Neuron (in vitro differentiated cells): ENCODE measurements at regions not wholly inside any gene's neighbourhood (a gene's known extent, or its start where the extent isn't known, plus 50 kb on each side); places are given as distances from the start of the nearest gene placed in this dataset.
"Not testable (repeated sequence)": the region's sequence is repeated elsewhere in the genome, so short reads cannot be mapped to it uniquely, and the experiment has no call there.

Experiments used
- H2AFZ ChIP-seq: one replicate; pipeline ENCODE4 v1.6.1; 2013; ENCODE audit warnings: low read depth, mild to moderate bottlenecking, inconsistent platforms, low read length, moderate library complexity
- H3K27me3 ChIP-seq: one replicate; pipeline ENCODE4 v1.6.1; 2013; ENCODE audit warnings: low read length; ENCODE audit not compliant: insufficient read depth
- H3K36me3 ChIP-seq: one replicate; pipeline ENCODE4 v1.6.1; 2013; ENCODE audit warnings: low read length; ENCODE audit not compliant: insufficient read depth
- H3K4me1 ChIP-seq: one replicate; pipeline ENCODE4 v1.6.1; 2013; ENCODE audit warnings: low read length; ENCODE audit not compliant: insufficient read depth
- H3K4me3 ChIP-seq: 2 replicates; pipeline ENCODE4 v1.5.1; 2013; ENCODE audit warnings: mild to moderate bottlenecking, low read length, moderate library complexity
- H3K9me3 ChIP-seq: one replicate; pipeline ENCODE4 v1.6.1; 2013; ENCODE audit warnings: low read length

DNA sequence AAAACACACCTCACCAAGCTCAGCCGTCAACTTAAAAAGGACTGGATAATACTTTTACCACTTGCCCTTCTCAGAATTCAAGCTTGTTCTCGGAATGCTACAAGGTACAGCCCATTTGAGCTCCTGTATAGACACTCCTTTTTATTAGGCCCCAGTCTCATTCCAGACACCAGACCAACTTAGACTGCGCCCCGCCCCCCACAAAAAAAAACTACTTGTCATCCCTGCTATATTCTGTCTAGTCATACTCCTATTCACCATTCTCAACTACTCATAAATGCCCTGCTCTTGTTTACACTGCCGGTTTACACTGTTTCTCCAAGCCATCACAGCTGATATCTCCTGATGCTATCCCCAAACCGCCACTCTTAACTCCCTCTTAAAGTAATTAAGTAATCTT is 1220.5 kb downstream of the OTOL1 start:
- H3K4me3 ChIP-seq, H3K4me1 ChIP-seq, H2AFZ ChIP-seq, H3K9me3 ChIP-seq, H3K36me3 ChIP-seq, H3K27me3 ChIP-seq: not testable (repeated sequence)

DNA sequence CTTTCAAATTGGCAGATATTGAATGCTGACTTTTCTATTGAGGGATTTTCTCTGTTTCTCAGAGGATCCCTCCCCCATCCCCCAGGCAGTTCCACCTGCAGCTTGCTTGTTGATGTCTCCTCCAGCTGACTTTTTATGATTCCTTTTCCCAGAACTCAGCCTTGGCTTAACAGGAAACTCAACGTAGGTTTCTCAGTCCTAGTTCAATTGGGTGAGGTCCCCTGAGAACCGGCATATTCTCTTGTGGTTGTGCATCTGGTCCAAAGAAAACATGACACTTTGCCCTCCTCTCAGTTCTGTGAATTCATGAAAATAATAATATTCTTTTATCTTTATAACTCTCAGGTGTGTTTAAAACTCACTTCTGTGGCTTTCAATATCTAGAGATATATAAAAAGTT is 1222.1 kb downstream of the OTOL1 start:
- H3K9me3 ChIP-seq: no peaks in the 10 kb centered on the region
- no peak overlapping the region for H3K4me3 ChIP-seq
- H3K4me1 ChIP-seq: peaks cover 8% of the 10 kb centered on the region
- no peaks in the 10 kb centered on the region for H3K36me3 ChIP-seq
- H2AFZ ChIP-seq: no peak overlapping the region
- H3K27me3 ChIP-seq: no peaks in the 10 kb centered on the region

DNA sequence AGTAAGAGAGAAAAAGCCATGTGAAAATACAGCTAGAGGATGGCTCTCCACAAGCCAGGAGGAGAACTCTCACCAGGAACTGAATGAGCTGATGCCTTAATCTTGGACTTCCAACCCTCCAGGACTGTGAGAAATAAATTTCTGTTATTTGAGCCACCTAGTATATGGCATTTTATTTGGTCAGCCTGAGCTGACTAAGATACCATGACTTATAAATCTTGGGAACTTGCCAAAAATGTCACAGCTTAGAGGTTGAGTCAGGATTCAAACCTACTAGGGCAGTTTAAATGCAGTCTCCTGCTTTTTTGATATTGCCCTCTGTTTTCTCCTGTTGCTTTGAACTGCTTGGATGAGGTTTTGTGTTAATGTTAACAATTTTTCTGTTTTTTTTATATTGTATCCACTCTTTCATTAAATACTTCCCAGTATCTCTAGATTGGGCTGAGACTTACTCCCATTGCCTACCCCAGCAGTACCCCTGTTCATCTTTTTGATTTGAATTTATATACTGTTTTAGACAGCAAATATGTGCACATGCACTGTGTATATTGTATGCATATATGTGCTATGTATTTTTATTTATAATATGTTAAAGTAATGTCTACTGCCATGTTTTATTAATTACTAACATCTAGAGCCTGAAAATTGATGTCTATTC is 1223.2 kb downstream of the OTOL1 start:
- H3K36me3 ChIP-seq: no peaks in the 10 kb centered on the region
- no peaks in the 10 kb centered on the region for H3K9me3 ChIP-seq
- H3K27me3 ChIP-seq: no peaks in the 10 kb centered on the region
- no peak overlapping the region for H2AFZ ChIP-seq
- H3K4me1 ChIP-seq: peaks cover 8% of the 10 kb centered on the region
- H3K4me3 ChIP-seq: no peak overlapping the region

DNA sequence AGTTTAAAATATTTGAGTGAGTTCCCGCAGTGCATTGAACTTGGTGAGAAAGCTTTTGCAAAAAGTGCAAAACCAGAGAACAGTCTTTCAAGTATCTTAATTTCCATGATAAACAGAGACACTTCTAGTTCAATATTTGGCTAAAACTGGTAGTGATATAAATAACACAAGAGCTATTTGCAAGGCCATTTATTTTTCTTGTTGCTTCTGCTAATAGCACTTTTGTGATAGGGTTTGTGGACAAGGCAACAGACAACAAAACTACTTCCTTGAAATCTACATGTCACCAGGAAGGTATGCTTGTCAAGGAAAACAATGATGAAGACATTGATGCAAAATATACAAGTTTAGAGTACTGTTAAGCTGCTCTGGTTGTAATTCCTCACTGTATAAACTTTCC is 1225.1 kb downstream of the OTOL1 start:
- Histone ChIP-seq H2AFZ (peak overlapping the region; percentile 22), H3K4me1 (peaks cover 8% of the 10 kb centered on the region), H3K27me3 (no peaks in the 10 kb centered on the region), H3K4me3 (no peak overlapping the region), H3K36me3 (no peaks in the 10 kb centered on the region), H3K9me3 (no peaks in the 10 kb centered on the region)

DNA sequence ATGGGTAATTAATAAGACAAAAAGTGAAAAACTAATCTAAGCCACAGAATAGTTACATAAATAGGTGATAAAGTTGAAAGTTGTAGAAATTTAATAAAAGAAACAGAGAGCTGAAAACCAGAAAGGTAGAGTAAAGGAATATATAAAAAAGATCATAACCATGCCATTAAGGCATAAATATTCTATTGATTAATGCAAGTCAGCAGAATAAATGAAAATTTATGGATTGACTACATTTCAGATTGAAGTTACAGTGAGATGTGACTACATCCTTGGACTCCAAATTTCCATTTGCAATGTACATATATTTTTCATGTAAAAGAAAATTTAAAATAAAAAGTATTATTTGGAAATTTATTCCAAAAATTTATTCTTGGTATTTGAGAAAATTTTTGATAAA is 1225.7 kb downstream of the OTOL1 start:
- no peaks in the 10 kb centered on the region for H3K36me3 ChIP-seq
- H3K4me3 ChIP-seq: no peak overlapping the region
- H3K4me1 ChIP-seq: peaks cover 8% of the 10 kb centered on the region
- H3K27me3 ChIP-seq: no peaks in the 10 kb centered on the region
- no peak overlapping the region for H2AFZ ChIP-seq
- H3K9me3 ChIP-seq: no peaks in the 10 kb centered on the region

DNA sequence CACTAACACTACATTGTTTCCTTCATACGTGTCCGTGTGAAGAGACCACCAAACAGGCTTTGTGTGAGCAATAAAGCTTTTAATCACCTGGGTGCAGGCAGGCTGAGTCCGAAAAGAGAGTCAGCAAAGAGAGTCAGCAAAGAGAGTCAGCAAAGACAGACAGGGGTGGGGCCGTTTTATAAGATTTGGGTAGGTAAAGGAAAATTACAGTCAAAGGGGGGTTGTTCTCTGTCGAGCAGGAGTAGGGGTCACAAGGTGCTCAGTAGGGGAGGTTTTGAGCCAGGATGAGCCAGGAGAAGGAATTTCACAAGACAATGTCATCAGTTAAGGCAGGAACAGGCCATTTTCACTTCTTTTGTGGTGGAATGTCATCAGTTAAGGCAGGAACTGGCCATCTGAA is 1226.2 kb downstream of the OTOL1 start:
- not testable (repeated sequence) for H3K36me3 ChIP-seq, H3K27me3 ChIP-seq, H2AFZ ChIP-seq, H3K4me1 ChIP-seq, H3K4me3 ChIP-seq, H3K9me3 ChIP-seq

DNA sequence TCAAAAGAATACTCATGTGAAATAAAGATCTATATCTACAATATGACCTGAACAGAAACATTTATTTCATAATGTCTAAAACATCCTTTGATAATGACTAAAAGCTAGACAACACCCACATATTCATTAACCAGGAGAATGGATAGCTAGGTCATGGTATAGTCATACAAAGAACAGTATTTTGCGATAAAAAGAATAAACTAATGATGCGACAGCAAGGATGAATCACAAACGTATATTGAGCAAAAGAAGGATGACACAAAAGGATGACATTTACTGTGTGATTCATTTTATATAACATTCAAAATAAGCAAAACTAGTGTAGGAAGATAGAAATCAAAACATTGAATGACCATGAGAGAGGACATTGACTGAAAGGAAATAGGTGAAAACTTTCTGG is 1233.1 kb downstream of the OTOL1 start:
- no peaks in the 10 kb centered on the region for H3K4me1 ChIP-seq
- no peak overlapping the region for H3K4me3 ChIP-seq
- H3K36me3 ChIP-seq: no peaks in the 10 kb centered on the region
- H2AFZ ChIP-seq: no peak overlapping the region
- H3K9me3 ChIP-seq: no peaks in the 10 kb centered on the region
- no peaks in the 10 kb centered on the region for H3K27me3 ChIP-seq

DNA sequence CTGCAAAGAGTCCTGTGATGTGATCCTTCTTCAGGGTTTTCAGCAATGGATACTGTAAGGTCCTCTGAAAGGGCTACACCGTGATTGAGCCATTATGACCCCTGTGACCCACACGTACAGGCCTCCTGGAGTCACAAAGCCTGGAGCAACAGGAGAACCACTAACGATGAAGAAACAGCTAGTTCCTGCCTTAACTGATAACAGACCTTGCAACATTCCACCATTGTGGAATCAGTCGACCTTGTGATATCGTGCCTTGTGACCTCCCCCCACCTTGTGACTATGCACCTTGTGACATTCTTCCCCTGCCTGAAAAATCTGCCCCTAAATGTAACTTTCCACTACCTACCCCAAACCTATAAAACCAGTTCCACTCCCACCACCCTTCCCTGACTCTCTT is 1235.4 kb downstream of the OTOL1 start:
- H2AFZ ChIP-seq, H3K9me3 ChIP-seq, H3K36me3 ChIP-seq, H3K4me1 ChIP-seq, H3K4me3 ChIP-seq, H3K27me3 ChIP-seq: not testable (repeated sequence)

DNA sequence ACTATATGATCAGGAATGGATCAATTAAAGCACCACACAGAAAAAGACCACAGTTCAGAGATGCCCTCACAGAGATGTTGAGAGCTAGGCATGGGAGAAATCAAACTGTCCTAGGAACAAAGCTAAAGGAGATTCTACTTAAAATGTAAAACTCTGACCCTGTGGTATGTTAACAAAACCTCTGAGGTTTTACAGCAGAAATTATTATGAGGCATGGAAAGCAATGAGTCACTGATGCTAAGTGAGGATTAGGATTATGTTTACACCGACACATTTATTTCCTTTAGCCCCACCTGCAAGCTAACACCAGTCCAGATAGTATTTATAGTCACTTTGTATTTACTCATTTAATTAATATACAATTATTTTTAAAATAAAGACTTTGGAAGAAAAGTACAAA is 1242.2 kb downstream of the OTOL1 start:
- no peaks in the 10 kb centered on the region for H3K4me1 ChIP-seq

DNA sequence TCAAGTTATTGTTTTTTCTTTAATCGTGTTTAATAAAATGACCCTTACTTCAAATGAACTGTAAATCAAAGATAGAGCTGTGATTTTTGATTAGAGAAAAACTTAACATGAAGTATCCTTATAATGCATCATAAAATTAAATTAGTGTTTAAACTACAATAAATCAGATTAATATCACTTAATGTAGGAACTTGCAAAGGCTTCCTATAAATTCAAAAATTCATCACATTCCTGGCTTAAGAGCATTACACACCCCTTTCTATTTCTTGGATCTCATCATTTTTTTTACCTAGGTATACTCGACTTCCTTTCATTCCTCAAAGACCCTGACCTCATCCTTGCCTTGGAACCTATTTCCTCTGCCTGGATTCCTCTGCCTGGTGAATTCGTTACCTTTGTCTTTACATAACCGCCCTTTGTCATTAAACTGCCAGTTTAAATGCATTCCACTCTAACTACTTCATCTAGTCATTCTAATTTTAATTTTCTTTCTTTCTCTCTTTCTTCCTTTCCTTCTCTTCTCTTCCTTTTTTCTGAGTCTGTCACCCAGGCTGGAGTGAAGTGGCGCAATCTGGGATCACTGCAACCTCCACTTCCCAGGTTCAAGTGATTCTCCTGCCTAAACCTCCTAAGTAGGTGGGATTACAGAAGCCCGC is 1244.5 kb downstream of the OTOL1 start:
- Histone ChIP-seq H2AFZ (no peak overlapping the region), H3K4me3 (no peak overlapping the region), H3K4me1 (no peaks in the 10 kb centered on the region), H3K27me3 (no peaks in the 10 kb centered on the region), H3K36me3 (no peaks in the 10 kb centered on the region), H3K9me3 (no peaks in the 10 kb centered on the region)

More for the DNA sequence above, 1242.2 kb downstream of the OTOL1 start:
- no peak overlapping the region for H2AFZ ChIP-seq
- H3K36me3 ChIP-seq: no peaks in the 10 kb centered on the region
- no peaks in the 10 kb centered on the region for H3K27me3 ChIP-seq
- H3K9me3 ChIP-seq: no peaks in the 10 kb centered on the region
- no peak overlapping the region for H3K4me3 ChIP-seq

DNA sequence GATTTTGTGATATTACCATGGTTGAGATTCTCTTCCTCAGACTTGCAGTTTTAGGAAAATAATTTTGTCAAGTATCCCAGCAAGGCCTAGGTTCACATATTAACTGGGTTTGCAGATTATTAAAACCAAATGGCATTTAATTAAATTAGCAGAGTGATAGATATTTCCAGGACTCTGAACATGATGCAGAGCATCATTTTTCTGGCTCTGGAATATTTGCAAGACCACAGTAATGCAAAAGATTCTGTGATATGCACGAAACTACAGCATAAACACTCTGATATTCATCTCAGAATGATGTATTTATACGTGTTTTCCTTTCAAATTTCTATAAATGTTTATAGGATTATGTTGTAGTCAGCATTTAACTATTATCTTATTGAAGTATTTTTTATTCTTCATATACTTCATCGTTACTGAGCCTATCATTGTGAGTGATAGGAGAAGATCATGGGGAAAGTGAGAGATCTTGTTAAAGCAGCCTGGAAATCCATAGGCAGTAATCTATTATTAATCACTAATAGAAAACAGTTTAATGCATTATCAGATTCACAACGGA is 1245.6 kb downstream of the OTOL1 start:
- no peak overlapping the region for H3K4me3 ChIP-seq
- H3K9me3 ChIP-seq: no peaks in the 10 kb centered on the region
- no peaks in the 10 kb centered on the region for H3K27me3 ChIP-seq
- no peaks in the 10 kb centered on the region for H3K36me3 ChIP-seq
- H3K4me1 ChIP-seq: no peaks in the 10 kb centered on the region
- no peak overlapping the region for H2AFZ ChIP-seq

DNA sequence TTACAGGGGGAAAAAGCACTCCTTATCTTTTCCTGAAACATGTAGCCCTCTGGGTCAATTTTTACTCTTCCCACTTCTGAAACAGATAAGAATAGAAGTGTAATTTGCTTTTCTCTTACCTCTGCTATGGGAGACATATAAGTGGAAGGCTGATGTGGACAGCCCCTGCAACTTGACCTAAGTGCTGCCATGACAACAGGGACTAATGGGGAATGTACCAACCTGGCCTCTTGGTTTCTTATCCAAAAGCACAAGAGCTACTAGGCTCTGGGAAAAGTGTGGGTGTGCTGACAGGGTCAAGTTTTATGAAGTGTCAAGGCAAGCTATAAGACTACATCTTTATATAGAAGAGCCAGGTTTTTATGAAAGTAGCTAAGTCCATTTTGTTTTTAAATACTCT is 1246.5 kb downstream of the OTOL1 start:
- H3K4me1 ChIP-seq: no peaks in the 10 kb centered on the region
- H3K27me3 ChIP-seq: no peaks in the 10 kb centered on the region
- no peaks in the 10 kb centered on the region for H3K9me3 ChIP-seq
- no peak overlapping the region for H2AFZ ChIP-seq
- no peaks in the 10 kb centered on the region for H3K36me3 ChIP-seq
- no peak overlapping the region for H3K4me3 ChIP-seq

DNA sequence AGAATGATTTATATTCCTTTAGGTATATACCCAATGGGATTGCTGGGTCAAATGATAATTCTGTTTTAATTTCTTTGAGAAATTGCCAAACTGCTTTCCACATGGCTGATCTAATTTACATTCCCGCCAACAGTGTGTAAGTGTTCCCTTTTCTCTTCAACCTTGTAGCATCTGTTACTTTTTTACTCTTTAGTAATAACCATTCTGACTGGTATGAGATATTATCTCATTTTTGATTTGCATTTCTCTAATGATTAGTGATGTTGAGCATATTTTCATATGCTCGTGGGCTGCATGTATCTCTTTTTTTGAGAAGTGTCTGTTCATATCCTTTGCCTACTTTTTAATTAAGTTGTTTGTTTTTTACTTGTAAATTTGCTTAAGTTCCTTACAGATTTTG is 1264.2 kb downstream of the OTOL1 start:
- Histone ChIP-seq H3K27me3 (no peaks in the 10 kb centered on the region), H3K36me3 (no peaks in the 10 kb centered on the region), H3K4me3 (no peak overlapping the region), H2AFZ (no peak overlapping the region), H3K4me1 (no peaks in the 10 kb centered on the region), H3K9me3 (no peaks in the 10 kb centered on the region)
